Fibroblast of upper back skin (primary cell): ENCODE measurements at regions not wholly inside any gene's neighbourhood (a gene's known extent, or its start where the extent isn't known, plus 50 kb on each side); places are given as distances from the start of the nearest gene placed in this dataset.
A peak's percentile ranks its signal among the peaks of the same experiment; 100 is the strongest.

Experiments
- DNase-seq: peaks from one replicate; pipeline ENCODE4 v3.0.0-alpha.2; 2013

DNA sequence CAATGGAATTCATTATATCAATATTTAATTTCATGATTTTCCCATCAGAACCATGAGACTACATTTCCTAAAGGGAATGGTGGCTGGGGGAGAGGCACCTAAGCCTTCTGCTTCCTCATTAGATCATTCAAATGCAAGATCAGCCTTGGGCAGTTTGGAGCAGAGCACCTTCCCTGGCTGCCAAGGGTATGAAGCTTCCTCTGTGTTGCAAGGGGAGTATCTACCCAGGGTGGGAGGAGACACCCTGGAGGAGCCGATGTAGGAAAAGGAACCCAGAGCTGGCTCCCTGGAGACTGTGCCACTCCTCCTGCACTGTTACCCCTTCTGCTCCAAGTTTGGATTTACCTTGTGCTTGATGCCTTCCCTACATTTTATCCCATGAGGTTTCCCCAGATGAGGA lies 299.7 kb upstream of the PRDM1 start:
- no peak for DNase-seq

DNA sequence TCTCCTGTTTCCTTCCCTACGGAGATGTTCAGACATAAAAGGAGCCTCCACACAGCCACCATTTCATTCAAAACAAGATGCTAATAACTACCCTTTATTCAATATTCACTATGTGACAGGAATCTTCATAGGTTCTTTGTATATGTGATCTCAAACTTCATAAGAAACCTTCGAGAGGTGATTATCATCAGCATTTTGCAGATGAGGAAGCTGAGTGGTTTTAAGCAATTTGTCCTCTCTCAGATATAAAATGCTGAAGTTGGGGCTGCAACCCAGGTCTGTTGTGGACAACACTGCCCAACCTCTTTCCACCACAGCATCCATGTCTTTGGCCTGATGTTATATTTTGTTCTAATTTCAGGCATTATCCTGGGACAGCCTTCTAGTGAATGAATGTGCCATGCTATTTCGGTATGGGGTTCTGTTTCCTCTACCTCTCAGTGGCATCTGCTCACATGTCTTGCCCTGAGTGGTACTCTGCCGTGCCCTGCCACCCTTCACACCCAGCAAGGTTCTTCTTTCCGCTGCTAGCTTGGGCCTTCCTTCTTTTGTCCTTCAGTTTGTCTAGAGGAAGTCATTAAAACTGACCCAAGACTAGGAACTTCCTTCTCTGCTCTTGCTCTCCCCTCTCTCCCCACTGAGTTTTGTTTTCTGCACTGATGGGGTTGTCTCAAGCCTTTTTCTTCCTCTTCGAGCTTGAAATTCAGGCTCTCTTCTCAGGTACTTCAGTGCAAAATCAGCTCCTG lies 300.9 kb upstream of the PRDM1 start:
- DNase-seq: no peak

DNA sequence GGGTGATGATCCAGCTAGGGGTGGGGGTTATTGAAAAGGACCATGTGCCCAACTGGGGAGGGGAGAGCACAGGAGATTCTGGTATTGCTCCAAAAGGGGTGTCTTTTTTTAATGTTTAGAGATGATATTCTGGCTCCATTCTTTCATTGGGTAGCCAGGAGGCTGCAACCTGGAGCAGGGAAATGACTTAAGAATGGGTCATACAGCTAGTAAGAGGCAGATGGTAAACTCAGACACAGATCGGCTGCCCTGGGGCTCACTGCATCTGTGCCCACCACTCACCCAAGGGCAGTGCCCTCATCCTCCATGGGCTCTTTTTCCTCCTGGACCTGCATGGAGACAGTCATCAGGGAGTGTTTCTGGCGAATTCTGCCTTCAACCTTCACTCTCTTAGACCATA lies 302.0 kb upstream of the PRDM1 start:
- DNase-seq: no peak

DNA sequence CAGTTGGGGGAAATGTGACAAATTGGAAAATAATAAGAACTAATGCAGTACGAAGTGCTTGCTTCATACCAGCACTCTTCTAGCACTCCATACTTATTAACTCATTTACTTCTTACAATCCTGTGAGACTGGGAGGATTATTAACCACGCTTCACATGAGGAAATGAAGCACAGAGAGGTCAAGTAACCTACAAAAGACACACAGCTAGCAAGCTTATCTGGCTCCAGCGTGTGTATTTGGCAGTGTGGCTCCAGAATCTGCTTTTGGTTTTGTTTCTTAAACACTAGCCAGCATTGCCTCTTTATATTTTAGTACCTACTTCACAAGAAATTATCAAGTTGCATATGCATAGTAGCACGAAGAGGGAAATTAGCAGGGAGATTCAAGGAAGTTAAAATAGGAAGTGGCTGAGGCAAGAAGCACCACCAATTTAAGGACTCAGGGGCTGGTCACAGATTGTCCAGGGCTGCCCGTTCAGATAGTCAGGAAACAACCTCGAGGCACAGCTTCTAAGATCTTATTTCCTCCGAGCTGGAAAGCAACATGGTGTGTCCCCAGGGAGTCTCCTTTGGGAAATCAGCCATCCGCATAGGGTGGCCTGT lies 302.7 kb upstream of the PRDM1 start:
- DNase-seq: no peak

DNA sequence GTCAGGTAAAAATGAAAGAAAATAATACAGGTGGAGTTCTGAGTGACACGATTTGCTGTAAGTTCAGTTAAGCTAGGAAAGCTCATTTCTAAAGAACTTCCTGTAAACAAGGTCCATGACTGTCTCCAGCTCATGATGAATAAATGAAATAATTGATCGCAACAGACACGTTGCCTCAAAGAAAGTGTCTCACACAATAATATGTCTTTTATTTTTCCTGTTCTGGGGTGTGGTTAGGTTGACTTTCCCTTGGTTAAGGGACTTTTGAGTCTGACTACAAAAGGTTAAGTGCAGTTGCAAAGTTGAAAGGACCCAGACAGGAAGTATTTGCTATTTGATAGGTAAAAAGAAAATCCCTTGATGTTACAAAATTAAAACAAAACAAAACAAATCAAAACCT lies 304.2 kb upstream of the PRDM1 start:
- DNase-seq: no peak

DNA sequence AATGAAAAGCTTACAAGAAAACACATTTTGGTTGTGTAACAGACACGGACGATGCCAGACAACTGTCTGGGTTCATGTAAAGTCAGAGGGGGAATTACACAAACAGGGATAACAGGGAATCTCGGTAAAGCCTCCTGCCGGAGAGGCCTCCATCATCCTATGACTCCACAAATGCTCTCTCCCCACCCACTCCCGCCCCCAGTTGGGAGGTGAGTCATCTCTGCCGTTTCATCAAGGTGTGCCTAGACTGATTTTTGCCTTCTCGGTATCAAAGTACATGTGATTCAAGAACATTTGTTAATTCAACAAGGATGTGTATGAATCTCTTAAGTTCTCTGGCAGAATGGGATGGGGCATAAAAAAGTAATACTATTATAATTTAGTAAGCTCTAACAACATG lies 304.9 kb upstream of the PRDM1 start:
- DNase-seq: no peak

DNA sequence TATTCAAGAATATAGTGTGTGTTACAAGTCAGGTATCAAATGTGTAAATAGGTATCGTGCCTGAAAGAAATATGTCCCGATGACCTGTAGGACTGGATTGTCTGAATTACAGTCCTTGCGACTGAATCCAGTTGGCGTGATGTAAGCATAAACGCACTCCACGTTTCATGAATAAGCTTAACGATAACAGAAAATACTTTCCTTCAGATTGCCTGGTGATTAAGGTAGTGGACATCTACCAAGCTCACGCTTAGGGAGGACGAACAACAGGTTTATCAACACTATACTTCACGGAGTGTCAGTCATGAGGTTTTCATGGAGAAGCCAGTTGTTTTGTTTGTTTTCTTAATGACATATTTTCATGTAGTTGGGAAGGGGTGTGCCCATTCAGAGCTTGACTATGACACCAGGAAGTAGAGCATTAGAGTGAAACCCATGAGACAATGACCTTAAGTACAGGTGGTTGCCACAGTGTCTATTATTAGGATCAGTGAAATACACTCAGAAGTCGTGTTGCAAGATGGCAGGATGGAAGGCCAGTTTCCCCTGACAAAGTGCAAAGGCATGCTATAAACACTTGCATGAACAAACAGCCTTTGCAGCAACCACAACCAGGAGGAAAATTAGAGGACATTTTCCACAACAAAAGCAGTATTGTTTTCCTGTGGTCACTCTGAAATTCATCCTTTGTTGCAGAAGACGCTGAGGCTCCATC lies 305.8 kb upstream of the PRDM1 start:
- no peak for DNase-seq

DNA sequence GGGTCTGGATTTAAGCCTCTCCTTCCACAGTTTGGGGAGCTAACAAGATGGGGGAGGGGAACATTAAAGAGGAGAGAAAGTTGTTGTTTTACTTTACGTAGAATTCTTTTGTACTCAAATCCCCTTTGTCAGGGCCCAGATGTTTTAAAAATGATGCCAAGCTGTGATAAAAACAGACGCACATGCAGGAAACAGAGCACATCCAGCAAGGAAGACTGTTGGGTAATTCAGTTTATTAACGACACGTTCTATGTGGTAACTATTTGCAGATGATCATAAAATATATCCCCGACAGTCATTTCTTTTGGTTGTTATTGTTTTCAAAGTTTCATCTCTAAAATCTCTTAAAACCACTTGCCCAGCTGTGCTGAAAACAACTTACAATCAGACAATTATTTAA lies 307.0 kb upstream of the PRDM1 start:
- no peak for DNase-seq

DNA sequence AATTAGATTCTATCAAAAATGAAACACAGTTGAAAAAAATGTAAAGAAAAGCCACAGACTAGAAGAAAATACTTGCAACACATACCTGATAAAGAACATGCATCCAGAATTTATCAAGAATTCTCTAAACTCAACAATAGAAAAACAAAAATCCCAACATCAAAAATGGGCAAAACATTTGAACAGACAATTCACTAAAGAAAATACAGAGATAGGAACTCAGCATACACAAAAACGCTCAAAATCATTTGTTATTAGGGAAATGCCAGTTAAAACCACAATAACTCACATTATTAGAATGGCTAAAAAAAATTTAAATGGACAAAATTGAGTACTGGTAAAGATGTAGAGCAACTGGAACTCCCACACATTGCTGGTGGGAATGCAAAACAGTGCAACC lies 311.0 kb upstream of the PRDM1 start:
- no peak for DNase-seq

DNA sequence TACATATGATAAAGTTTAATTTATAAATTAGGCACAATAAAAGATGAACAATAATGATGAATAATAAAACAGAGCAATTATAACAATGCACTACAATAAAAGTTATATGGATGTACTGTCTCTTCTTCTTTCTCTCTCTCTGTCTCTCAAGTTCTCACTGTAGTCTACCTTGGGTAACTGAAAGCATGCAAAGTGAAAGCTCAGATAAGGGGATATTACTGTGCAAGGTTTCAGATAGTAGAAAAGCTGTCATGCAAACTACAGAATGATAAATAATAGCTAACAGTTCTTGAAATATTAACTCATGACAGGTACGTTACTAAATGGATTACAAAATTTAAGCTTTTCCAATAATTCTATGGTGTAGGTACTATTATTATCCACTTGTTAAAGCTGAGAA lies 311.9 kb upstream of the PRDM1 start:
- no peak for DNase-seq

DNA sequence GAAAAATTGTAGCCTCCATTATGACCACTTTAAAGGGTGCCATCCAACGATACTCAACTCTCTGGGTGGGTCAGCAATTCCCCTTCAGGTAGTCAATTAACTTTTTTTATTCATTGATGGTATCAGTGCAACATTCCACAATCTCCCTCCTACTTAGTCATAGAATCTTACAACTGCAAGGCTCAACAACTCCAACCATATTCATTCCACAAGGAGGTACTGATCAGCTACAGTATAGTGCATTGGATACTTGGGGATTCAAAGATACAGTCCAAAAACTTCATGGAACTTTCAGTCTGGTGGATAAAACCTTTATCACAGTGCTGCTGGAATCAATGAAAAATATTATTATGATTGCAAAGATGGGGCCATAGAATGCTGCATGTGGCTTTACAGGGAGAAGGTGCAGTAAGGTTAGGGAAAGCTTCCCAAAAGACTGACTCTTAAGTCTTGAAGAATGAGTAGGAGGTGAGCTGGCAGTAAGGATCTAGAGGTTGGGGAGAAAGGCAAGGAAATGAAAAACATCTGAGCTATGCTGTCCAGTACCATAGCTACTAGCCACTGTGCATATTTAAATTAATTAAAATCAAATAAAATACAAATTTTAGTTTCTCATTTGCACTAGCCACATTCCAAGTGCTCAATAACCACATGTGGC lies 314.7 kb upstream of the PRDM1 start:
- DNase-seq: peak; percentile 66

DNA sequence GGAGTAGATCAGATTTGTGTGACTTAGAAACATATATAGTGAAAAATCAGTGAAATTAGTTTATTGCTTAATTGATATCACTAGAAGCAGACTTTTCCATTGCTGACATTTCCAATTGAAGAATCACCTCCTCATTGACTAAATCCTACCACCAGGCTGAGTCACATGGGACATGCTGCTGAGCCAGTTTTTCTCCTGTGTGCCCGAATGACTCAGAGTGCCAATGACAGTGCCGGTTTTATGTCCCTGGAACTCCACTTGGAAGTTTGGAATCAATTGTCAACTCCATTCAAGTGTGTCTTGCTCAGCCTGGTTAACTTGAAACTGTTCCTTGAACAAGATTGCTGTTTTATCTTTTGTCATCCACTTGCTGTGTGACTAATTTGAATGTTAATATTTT lies 316.1 kb upstream of the PRDM1 start:
- DNase-seq: peak; percentile 32

DNA sequence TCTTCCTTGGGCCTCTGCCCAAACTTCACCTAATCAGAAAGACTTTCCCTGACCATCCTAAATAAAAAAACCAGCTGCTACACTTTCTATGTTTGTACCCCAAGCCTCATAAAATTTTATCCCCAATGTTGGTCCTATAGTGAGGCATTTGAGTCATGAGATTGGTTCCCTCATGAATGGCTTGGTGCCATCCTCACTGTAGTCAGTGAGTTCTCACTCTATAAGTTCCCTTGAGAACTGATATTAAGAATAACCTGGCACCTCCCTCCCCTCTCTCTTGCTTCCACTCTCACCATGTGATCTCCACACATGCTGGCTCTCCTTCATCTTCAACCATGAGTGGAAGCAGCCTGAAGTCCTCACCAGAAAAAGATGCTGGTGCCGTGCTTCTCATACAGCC lies 316.9 kb upstream of the PRDM1 start:
- DNase-seq: no peak

DNA sequence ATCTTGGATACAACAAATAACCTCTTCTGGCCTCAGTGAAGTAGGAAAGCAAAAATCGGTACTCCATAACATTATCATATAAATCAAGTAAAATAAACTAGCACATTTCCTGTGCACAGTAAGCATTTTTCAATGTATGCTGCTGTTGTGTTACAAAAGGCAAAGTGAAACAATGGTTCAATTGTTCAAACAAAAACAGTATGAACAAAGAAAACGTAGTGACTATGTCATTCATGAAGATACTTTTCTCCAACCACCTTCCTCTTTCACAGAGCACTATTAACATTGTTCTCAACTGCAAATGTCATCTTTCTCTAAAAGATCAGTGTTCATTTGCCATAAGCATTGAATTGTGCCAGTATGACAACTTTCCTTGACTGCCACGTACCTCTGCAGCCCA lies 318.6 kb upstream of the PRDM1 start:
- DNase-seq: no peak

DNA sequence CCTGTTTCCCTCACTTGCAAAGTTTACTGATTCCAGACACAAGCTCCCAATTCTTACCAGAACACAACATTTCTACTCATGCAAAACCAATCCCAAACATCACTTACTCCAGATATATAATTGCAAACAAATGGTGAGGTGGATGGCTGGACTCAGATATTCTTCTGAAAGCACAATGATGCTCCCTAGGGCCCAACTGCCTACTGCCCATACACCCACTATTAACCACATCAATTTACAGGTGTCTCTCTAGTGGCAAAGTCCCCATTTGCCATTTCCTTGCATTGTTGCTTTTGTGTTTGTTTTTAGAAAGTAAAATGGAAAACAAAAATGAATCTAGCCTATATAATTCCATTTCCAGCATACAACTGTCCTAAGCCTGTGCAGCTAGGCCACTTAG lies 320.9 kb upstream of the PRDM1 start:
- no peak for DNase-seq

DNA sequence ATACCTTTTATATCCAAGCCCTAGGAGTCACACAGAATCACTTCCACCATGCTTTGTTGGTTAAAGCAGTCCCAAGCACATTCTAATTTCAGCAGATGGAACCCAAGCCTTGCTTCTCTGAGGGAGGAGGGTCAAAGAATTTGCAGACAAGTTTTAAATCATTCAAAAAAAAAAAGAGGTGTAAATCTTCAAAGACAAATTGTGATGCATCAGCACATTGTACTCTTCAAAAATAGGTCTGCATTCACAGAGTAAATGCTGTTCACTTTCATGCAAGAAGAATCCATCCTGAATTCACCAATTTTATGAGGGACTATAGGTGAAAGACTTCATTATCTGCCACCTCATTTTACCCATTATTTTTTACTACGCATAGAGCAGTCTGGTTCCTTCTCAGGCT lies 321.8 kb upstream of the PRDM1 start:
- no peak for DNase-seq

DNA sequence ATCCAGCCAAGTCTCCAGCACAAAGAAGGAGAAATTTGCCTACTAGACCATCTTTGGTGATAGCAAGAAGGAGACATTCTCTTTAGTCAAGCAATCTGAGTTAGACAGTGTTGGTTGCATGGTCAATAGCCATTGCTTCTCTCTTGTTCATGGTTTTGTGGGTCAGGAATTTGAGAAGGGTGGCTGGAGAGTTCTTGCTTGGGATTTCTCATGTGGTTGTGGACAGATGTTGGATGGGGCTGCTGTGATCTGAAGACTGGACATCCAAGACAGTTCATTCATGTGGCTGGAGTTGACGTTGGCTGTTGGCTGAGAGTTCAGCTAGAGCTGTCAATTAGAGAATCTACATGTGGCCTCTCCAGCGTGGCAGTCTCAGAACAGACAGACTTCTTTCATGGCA lies 322.3 kb upstream of the PRDM1 start:
- no peak for DNase-seq

DNA sequence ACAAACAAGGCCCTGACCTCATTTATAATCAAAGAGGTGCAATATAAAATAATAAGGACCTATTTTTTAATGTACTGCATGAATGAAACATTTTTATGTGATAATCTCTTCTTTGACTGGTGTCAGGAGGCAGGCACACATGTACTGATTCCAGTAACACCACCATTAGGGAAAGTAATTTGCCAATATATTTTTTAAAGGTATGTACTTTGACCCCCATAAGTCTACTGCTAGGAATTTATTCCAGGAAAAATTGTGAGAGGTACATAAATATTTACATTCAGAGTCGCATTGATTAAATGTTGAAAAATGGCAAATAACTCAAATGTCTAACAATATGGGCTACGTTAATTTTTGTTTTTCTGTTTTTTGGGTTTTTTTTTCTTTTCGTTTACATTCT lies 325.4 kb upstream of the PRDM1 start:
- no peak for DNase-seq

DNA sequence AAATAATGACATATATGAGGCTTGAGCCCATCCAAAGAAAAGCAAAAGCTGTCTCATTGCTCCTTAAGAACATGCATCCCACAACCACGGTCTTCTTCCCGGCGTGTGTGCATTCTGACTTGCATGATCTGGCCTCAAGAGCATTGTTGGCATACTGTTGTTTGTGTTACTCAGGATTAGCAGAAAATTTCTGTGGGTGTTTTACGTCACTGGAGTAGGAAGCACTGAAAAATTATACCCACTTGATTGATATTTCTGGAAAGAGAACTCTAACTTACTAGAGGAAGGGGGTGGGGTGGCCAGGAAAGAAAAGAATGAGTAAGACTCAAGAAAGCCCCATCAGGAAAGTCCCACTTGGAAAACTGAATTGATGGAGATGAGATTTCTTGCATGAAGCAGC lies 326.2 kb upstream of the PRDM1 start:
- peak; percentile 87 for DNase-seq

DNA sequence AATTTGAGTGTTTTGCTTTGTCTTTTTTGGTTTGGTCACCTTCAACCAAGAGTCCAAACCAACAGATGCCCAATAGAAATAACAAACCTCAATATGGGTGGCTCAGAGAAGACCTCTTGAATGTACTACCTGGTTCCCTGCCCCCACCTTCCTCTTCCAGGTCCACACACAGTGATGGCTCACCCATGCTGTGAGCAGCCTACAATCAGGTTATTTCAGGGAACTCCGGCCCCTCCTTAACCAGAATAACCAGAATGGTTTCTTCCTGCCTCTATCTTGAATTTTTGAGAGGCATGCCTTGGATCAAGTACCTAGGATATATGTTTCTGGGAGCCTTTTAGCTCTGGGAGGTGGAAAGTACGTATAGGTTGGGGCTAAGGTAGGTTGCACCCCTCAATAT lies 327.1 kb upstream of the PRDM1 start:
- no peak for DNase-seq

DNA sequence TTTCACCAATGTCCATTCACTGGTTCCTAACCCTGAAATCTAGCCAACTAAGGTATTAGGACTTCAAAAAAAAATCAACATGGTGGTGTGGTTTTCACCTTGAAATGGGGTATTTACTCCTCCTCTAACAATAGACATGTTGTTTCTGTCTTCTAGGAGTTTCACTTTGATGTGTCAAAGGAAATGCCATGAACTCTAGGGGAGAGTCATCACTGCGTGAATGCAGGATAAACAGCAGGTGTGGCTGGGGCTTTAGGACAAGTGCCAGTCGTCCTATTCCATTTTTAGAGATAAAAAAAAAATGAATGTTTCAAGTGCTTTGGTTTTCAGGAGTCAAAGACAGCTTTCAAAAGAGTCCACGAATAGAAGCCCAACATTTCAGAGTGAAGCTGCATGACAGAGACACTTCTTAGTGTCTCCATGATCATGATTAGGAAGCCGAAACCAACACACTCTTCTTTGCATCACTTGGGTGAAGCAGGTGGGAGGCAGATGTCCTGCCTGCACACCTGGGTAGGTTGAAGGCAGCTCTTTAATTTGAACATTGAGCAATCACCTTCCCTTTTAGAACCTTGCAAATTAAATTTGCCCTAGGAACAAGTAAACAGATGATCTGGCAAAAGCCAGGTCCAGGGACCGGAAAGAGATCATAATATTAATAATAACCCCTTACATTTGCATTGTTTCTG lies 328.5 kb upstream of the PRDM1 start:
- DNase-seq: no peak

DNA sequence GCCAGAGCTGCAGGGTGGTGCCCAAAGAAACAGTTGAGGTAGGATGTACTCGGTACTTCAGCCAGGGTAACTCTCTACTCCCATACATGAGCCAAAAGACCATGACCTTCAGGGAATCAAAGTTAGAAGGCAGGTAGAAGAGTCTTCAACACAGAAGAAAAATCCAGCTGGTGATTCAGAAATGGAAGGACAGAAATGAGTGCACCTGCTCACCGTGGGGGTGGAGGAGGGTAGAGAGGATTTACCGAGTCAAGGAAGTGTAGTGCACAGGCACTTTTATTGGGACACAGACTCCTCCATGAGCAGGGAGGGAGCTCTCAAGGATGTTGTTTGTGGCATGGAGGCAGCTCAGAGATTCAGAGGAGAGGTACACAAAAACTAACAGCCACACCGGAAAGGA lies 330.3 kb upstream of the PRDM1 start:
- DNase-seq: no peak

DNA sequence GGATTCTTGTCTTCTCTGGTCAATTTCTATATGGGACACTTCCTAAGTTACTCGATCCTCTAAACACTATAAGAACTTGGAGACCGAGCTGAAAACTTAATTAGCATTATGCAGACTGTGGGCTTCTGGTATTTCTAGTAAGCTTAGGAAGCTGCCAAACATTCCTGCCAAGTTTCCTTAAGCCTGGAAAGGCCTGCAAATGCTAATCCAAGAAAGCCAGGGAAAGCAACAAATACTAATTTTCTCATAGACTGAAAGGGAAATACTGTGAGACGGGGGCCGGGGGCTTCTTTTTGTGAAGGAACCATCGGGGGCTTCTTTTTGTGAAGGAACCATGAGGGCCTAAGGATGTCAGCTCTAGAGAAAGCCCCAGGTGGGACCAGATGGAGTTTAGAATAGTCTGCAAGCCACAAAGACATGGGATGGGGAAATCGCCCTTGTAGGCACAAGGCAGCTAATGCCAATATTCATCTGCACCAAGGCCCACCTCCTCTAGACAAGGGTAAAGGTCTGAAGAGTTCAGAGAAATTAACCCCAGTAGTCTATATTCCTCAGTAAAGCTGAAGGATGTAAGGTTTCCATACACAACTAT lies 332.4 kb upstream of the PRDM1 start:
- peak; percentile 77 for DNase-seq
